ENCODE measurements at regions not wholly inside any gene's neighbourhood (a gene's known extent, or its start where the extent isn't known, plus 50 kb on each side); places are given as distances from the start of the nearest gene placed in this dataset.

GRCh38 chr15:77709135-77709886 lies 76.6 kb upstream of the LINGO1 start:
- TF ChIP-seq CTCF (IDR thresholded peaks at IDR 0.05; ENCODE audit: insufficient read depth, low read length, severe bottlenecking) = no peak
- Histone ChIP-seq H3K36me3 (ENCODE audit: control insufficient read depth, insufficient read depth, low read length) (no peaks in the 10 kb centered on the region), H3K27me3 (ENCODE audit: control insufficient read depth, insufficient read depth, low read length) (no peaks in the 10 kb centered on the region), H3K4me3 (ENCODE audit: low read depth, low read length) (no peak overlapping the region)
- FAIRE-seq = no peak
- DNase-seq (ENCODE audit: low read depth) = peak; percentile 2

GRCh38 chr15:77706482-77707244 lies 74.0 kb upstream of the LINGO1 start:
- no peak for FAIRE-seq

GRCh38 chr15:77702211-77702957 lies 69.7 kb upstream of the LINGO1 start:
- DNase-seq (ENCODE audit: low read depth) (peak; percentile 19), FAIRE-seq (peak; percentile 47)
- no peaks in the 10 kb centered on the region for H3K27me3 ChIP-seq (ENCODE audit: control insufficient read depth, insufficient read depth, low read length)
- no peak for TF ChIP-seq CTCF (IDR thresholded peaks at IDR 0.05; ENCODE audit: insufficient read depth, low read length, severe bottlenecking)
- H3K36me3 ChIP-seq (ENCODE audit: control insufficient read depth, insufficient read depth, low read length) = no peaks in the 10 kb centered on the region
- no peak overlapping the region for H3K4me3 ChIP-seq (ENCODE audit: low read depth, low read length)

More at GRCh38 chr15:77706482-77707244, 74.0 kb upstream of the LINGO1 start:
- Histone ChIP-seq H3K36me3 (ENCODE audit: control insufficient read depth, insufficient read depth, low read length) (no peaks in the 10 kb centered on the region), H3K27me3 (ENCODE audit: control insufficient read depth, insufficient read depth, low read length) (no peaks in the 10 kb centered on the region), H3K4me3 (ENCODE audit: low read depth, low read length) (no peak overlapping the region)
- TF ChIP-seq CTCF (IDR thresholded peaks at IDR 0.05; ENCODE audit: insufficient read depth, low read length, severe bottlenecking) = no peak
- DNase-seq (ENCODE audit: low read depth) = no peak

- H3K27me3 ChIP-seq (ENCODE audit: control insufficient read depth, insufficient read depth, low read length) = no peaks in the 10 kb centered on the region
- no peak for DNase-seq (ENCODE audit: low read depth)
- no peaks in the 10 kb centered on the region for H3K36me3 ChIP-seq (ENCODE audit: control insufficient read depth, insufficient read depth, low read length)
- H3K4me3 ChIP-seq (ENCODE audit: low read depth, low read length) = no peak overlapping the region
- TF ChIP-seq CTCF (IDR thresholded peaks at IDR 0.05; ENCODE audit: insufficient read depth, low read length, severe bottlenecking) = no peak
- FAIRE-seq = no peak
These were observed 65.8 kb upstream of the LINGO1 start for GRCh38 chr15:77698481-77698880.

- no peaks in the 10 kb centered on the region for H3K27me3 ChIP-seq (ENCODE audit: control insufficient read depth, insufficient read depth, low read length)
- H3K36me3 ChIP-seq (ENCODE audit: control insufficient read depth, insufficient read depth, low read length) = no peaks in the 10 kb centered on the region
- no peak for TF ChIP-seq CTCF (IDR thresholded peaks at IDR 0.05; ENCODE audit: insufficient read depth, low read length, severe bottlenecking)
- no peak for DNase-seq (ENCODE audit: low read depth)
- no peak for FAIRE-seq
- no peak overlapping the region for H3K4me3 ChIP-seq (ENCODE audit: low read depth, low read length)
These were observed 65.2 kb upstream of the LINGO1 start for GRCh38 chr15:77697893-77698292.
